ENCODE measurements at regions not wholly inside any gene's neighbourhood (a gene's known extent, or its start where the extent isn't known, plus 50 kb on each side); places are given as distances from the start of the nearest gene placed in this dataset.

DNA sequence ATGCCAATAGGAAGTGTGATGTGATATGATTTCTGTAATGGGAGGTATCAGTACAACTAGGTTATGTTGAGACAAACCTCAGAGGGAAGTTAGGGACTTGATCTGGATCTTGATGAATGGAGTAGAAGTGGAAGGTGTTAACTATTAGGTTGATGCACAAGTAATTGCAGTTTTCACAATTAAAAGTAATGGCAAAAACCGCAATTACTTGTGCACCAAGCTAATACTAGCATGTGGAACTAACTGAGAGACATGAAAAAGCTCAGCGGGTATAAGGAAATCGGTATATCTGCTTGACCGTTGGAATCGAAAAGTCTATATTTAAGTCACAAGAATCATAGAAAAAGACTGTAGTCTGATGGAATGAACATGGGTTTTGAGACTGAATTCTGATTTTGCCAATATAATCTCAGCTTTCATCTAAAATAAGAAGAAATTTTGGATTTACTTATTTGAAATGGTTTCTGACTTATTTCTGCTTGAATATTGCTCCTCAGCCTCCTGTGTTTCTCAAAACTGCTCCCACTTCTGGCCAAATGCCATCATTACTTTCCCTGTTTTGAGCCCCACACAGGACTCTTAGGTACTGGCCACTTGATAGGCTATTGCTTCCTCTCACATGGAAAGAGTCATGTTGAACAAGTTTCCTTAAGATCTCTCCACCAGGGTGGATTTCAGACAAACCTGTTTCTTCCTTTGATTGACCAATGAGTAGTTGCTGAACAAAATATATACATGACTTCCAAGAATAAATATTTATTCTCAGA lies 271.5 kb upstream of the COL8A1 start:
- H3K4me1 ChIP-seq (ENCODE audit: control insufficient read depth, insufficient read depth, low read length) = no peaks in the 10 kb centered on the region
- no peaks in the 10 kb centered on the region for H3K27me3 ChIP-seq (ENCODE audit: control insufficient read depth, insufficient read depth, low read length)
- H3K9me3 ChIP-seq (ENCODE audit: control insufficient read depth, insufficient read depth, low read length) = no peaks in the 10 kb centered on the region
- H3K9ac ChIP-seq (ENCODE audit: low read depth, low read length) = no peak overlapping the region
- H3K36me3 ChIP-seq (ENCODE audit: control insufficient read depth, insufficient read depth, low read length) = no peaks in the 10 kb centered on the region
- H3K27ac ChIP-seq (ENCODE audit: low read depth, low read length) = no peak overlapping the region
- H3K4me3 ChIP-seq (ENCODE audit: low read depth, low read length) = no peak overlapping the region

- Histone ChIP-seq H3K9me3 (ENCODE audit: control insufficient read depth, insufficient read depth, low read length) (no peaks in the 10 kb centered on the region), H3K4me3 (ENCODE audit: low read depth, low read length) (no peak overlapping the region), H3K4me1 (ENCODE audit: control insufficient read depth, insufficient read depth, low read length) (no peaks in the 10 kb centered on the region), H3K27me3 (ENCODE audit: control insufficient read depth, insufficient read depth, low read length) (no peaks in the 10 kb centered on the region), H3K36me3 (ENCODE audit: control insufficient read depth, insufficient read depth, low read length) (no peaks in the 10 kb centered on the region), H3K9ac (ENCODE audit: low read depth, low read length) (no peak overlapping the region), H3K27ac (ENCODE audit: low read depth, low read length) (no peak overlapping the region)
Measured at GRCh38 chr3:99365979-99366378, 272.4 kb upstream of the COL8A1 start.

DNA sequence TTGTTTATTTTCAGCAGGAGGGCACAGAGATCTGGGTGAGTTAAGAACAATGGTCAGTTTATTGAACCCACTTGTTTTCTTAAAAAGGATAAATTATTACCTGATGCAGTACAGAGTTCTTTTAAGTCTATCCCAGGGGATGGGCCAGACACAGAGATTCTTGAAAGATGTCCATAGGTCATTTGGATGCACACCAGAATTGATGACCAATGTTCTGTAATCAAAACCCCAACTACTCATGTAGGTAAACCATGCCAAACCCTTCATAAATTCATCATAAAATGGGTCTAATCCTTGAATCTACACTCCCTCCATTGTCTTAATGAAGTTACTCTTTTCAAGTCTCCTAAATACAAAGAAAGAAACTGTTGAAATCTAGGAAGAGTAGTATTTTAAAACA lies 273.0 kb upstream of the COL8A1 start:
- no peak overlapping the region for H3K27ac ChIP-seq (ENCODE audit: low read depth, low read length)
- no peaks in the 10 kb centered on the region for H3K9me3 ChIP-seq (ENCODE audit: control insufficient read depth, insufficient read depth, low read length)
- H3K4me3 ChIP-seq (ENCODE audit: low read depth, low read length) = no peak overlapping the region
- H3K9ac ChIP-seq (ENCODE audit: low read depth, low read length) = no peak overlapping the region
- no peaks in the 10 kb centered on the region for H3K36me3 ChIP-seq (ENCODE audit: control insufficient read depth, insufficient read depth, low read length)
- no peaks in the 10 kb centered on the region for H3K27me3 ChIP-seq (ENCODE audit: control insufficient read depth, insufficient read depth, low read length)
- H3K4me1 ChIP-seq (ENCODE audit: control insufficient read depth, insufficient read depth, low read length) = no peaks in the 10 kb centered on the region

DNA sequence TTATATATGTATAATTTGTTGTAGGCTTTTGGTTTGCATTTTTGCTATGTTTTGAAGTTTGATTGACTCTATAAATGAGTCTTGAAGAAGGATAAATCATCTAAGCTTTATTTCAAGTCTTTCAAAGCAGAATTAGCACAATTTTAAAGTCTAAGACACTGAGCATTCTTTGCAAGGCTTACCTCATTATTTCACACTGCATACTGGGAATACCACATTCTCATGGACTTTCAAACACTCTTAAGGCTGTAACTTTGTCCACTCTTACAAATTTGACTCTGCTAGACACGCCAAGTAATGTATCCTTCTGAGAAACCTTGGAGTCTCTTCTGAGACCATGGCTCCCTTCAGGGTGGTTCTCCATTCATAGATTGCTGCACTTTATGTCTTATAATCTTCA lies 281.3 kb upstream of the COL8A1 start:
- H3K9me3 ChIP-seq (ENCODE audit: control insufficient read depth, insufficient read depth, low read length) = no peaks in the 10 kb centered on the region
- no peak overlapping the region for H3K27ac ChIP-seq (ENCODE audit: low read depth, low read length)
- no peak overlapping the region for H3K9ac ChIP-seq (ENCODE audit: low read depth, low read length)
- no peaks in the 10 kb centered on the region for H3K36me3 ChIP-seq (ENCODE audit: control insufficient read depth, insufficient read depth, low read length)
- H3K27me3 ChIP-seq (ENCODE audit: control insufficient read depth, insufficient read depth, low read length) = no peaks in the 10 kb centered on the region
- no peak overlapping the region for H3K4me3 ChIP-seq (ENCODE audit: low read depth, low read length)
- H3K4me1 ChIP-seq (ENCODE audit: control insufficient read depth, insufficient read depth, low read length) = no peaks in the 10 kb centered on the region

- H3K27me3 ChIP-seq (ENCODE audit: control insufficient read depth, insufficient read depth, low read length) = no peaks in the 10 kb centered on the region
Measured at GRCh38 chr3:99356696-99357095, 281.7 kb upstream of the COL8A1 start.

GRCh38 chr3:99355465-99355864 lies 282.9 kb upstream of the COL8A1 start:
- Histone ChIP-seq H3K4me3 (ENCODE audit: low read depth, low read length) (no peak overlapping the region), H3K27me3 (ENCODE audit: control insufficient read depth, insufficient read depth, low read length) (no peaks in the 10 kb centered on the region), H3K9me3 (ENCODE audit: control insufficient read depth, insufficient read depth, low read length) (no peaks in the 10 kb centered on the region), H3K27ac (ENCODE audit: low read depth, low read length) (no peak overlapping the region), H3K4me1 (ENCODE audit: control insufficient read depth, insufficient read depth, low read length) (no peaks in the 10 kb centered on the region), H3K9ac (ENCODE audit: low read depth, low read length) (no peak overlapping the region), H3K36me3 (ENCODE audit: control insufficient read depth, insufficient read depth, low read length) (no peaks in the 10 kb centered on the region)

More at GRCh38 chr3:99356696-99357095, 281.7 kb upstream of the COL8A1 start:
- Histone ChIP-seq H3K4me3 (ENCODE audit: low read depth, low read length) (no peak overlapping the region), H3K27ac (ENCODE audit: low read depth, low read length) (no peak overlapping the region), H3K4me1 (ENCODE audit: control insufficient read depth, insufficient read depth, low read length) (no peaks in the 10 kb centered on the region), H3K9ac (ENCODE audit: low read depth, low read length) (no peak overlapping the region), H3K9me3 (ENCODE audit: control insufficient read depth, insufficient read depth, low read length) (no peaks in the 10 kb centered on the region), H3K36me3 (ENCODE audit: control insufficient read depth, insufficient read depth, low read length) (no peaks in the 10 kb centered on the region)

DNA sequence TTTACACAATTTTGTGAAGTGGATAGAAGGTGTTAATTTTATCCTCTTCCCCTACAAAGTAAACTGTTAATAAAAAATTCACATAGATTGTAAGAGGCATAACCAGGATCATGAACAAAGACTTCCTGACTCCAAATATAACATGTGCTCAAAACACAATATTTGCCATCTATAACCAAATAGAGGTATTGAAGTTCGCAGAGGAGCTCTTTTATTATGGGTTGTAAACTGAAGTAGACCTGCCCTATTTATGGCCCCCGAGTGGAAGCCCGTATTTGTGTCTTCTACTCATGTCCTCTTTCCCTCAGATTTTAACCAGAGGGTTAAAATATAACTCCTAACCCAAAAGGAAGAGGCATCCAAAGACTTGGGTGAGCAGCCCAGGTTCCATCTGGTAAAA lies 285.6 kb upstream of the COL8A1 start:
- Histone ChIP-seq H3K36me3 (ENCODE audit: control insufficient read depth, insufficient read depth, low read length) (no peaks in the 10 kb centered on the region), H3K4me3 (ENCODE audit: low read depth, low read length) (no peak overlapping the region), H3K4me1 (ENCODE audit: control insufficient read depth, insufficient read depth, low read length) (no peaks in the 10 kb centered on the region), H3K9ac (ENCODE audit: low read depth, low read length) (no peak overlapping the region), H3K27ac (ENCODE audit: low read depth, low read length) (no peak overlapping the region), H3K27me3 (ENCODE audit: control insufficient read depth, insufficient read depth, low read length) (no peaks in the 10 kb centered on the region), H3K9me3 (ENCODE audit: control insufficient read depth, insufficient read depth, low read length) (no peaks in the 10 kb centered on the region)

DNA sequence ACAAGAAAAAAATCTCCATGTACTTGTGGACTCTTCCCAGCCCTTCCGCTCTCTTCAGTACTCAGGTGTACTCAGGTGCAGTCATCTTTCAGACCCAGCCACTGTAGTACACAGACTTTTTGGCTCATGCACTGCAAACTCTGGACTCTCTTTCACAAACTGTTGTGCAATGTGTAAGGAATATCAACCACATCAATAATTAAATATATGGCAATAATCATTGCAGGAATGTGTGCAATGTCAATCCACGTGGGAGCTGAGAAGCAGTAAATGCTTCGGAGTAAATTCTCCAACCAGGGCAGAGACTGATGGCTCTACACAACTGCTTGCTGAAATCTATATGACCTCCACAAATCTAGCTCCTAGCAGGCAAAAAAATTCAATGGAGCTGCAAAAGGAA lies 287.3 kb upstream of the COL8A1 start:
- no peaks in the 10 kb centered on the region for H3K27me3 ChIP-seq (ENCODE audit: control insufficient read depth, insufficient read depth, low read length)
- H3K9me3 ChIP-seq (ENCODE audit: control insufficient read depth, insufficient read depth, low read length) = no peaks in the 10 kb centered on the region
- H3K27ac ChIP-seq (ENCODE audit: low read depth, low read length) = no peak overlapping the region
- H3K4me3 ChIP-seq (ENCODE audit: low read depth, low read length) = no peak overlapping the region
- H3K9ac ChIP-seq (ENCODE audit: low read depth, low read length) = no peak overlapping the region
- H3K36me3 ChIP-seq (ENCODE audit: control insufficient read depth, insufficient read depth, low read length) = no peaks in the 10 kb centered on the region
- no peaks in the 10 kb centered on the region for H3K4me1 ChIP-seq (ENCODE audit: control insufficient read depth, insufficient read depth, low read length)

DNA sequence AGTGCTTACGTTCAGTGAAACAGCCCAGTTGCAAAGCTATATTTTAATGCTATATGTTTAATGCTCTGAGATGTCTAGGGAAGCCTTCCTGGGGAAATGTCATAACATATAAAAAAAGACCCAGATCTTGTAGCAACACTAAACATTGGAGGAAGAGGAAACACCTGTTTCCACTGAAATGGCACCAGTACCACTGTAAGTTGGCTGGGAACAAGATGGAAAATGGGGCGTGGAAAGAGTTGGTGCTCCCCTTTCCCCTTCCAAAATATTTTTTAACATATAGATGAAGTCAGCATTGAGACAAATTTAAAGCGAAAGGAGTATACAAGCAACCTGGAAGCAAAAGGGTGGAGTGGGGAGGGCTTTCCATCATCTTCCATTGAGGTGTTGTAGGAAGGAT lies 289.9 kb upstream of the COL8A1 start:
- Histone ChIP-seq H3K27ac (ENCODE audit: low read depth, low read length) (no peak overlapping the region), H3K27me3 (ENCODE audit: control insufficient read depth, insufficient read depth, low read length) (no peaks in the 10 kb centered on the region), H3K4me1 (ENCODE audit: control insufficient read depth, insufficient read depth, low read length) (no peaks in the 10 kb centered on the region), H3K9ac (ENCODE audit: low read depth, low read length) (no peak overlapping the region), H3K9me3 (ENCODE audit: control insufficient read depth, insufficient read depth, low read length) (no peaks in the 10 kb centered on the region), H3K36me3 (ENCODE audit: control insufficient read depth, insufficient read depth, low read length) (no peaks in the 10 kb centered on the region), H3K4me3 (ENCODE audit: low read depth, low read length) (no peak overlapping the region)

- H3K4me1 ChIP-seq (ENCODE audit: control insufficient read depth, insufficient read depth, low read length) = no peaks in the 10 kb centered on the region
- H3K36me3 ChIP-seq (ENCODE audit: control insufficient read depth, insufficient read depth, low read length) = no peaks in the 10 kb centered on the region
- H3K4me3 ChIP-seq (ENCODE audit: low read depth, low read length) = no peak overlapping the region
- H3K27ac ChIP-seq (ENCODE audit: low read depth, low read length) = no peak overlapping the region
- no peaks in the 10 kb centered on the region for H3K9me3 ChIP-seq (ENCODE audit: control insufficient read depth, insufficient read depth, low read length)
- no peak overlapping the region for H3K9ac ChIP-seq (ENCODE audit: low read depth, low read length)
- H3K27me3 ChIP-seq (ENCODE audit: control insufficient read depth, insufficient read depth, low read length) = no peaks in the 10 kb centered on the region
Measured at GRCh38 chr3:99344216-99344615, 294.2 kb upstream of the COL8A1 start.

GRCh38 chr3:99342383-99342782 lies 296.0 kb upstream of the COL8A1 start:
- no peaks in the 10 kb centered on the region for H3K36me3 ChIP-seq (ENCODE audit: control insufficient read depth, insufficient read depth, low read length)
- no peaks in the 10 kb centered on the region for H3K27me3 ChIP-seq (ENCODE audit: control insufficient read depth, insufficient read depth, low read length)
- no peaks in the 10 kb centered on the region for H3K4me1 ChIP-seq (ENCODE audit: control insufficient read depth, insufficient read depth, low read length)
- H3K9me3 ChIP-seq (ENCODE audit: control insufficient read depth, insufficient read depth, low read length) = no peaks in the 10 kb centered on the region
- H3K4me3 ChIP-seq (ENCODE audit: low read depth, low read length) = no peak overlapping the region
- H3K27ac ChIP-seq (ENCODE audit: low read depth, low read length) = no peak overlapping the region
- no peak overlapping the region for H3K9ac ChIP-seq (ENCODE audit: low read depth, low read length)

Measured in HUES48 (cell line).